ENCODE measurements at regions not wholly inside any gene's neighbourhood (a gene's known extent, or its start where the extent isn't known, plus 50 kb on each side); places are given as distances from the start of the nearest gene placed in this dataset.

DNA sequence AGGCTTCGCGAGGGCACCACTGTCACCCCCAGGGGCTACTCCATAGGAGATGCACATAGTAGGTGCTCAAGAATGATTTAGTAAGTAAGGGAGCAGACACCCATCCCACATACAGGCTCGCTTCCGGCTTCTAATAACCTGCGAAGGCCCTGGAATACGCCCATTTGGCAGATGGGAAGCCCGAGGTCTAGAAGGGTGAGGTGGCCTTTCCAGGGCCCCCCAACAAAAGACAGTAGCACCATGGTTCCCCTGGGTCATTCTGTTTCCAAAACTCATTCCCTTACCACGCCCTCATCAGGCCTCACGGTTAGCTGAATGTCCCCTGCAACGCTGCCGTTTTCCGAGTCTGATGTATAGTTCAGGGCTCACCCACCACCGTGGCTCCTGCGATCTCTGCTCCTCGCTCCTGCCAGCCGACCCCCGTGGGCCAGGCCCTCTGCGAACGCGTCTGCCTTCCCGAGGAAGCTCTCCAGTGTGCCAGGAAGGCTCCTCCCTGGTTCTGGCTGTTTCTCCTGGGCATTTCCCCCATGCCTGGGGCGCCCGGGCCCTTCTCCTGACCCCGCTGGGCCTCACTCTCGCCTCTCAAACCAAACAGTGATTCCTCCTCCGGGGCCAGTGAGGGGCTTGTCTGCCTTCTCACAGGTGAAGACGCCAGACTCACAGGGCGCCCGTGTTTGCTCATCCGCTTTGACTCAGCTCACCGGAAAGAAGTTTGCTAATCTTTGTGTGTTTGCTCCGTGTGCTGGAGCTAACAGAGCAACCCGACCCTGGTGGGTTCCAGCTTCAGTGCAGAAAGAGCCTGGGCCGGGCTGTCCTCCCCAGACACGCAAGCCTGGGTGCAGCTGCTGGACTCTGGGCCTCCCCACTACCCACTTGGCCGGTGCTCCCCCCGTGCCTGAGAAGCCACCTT, 86.6 kb downstream of the RTL6 start:
- no peak for TF ChIP-seq EZH2 (IDR thresholded peaks at IDR 0.05; ENCODE audit: low read length, missing control alignments)
- TF ChIP-seq, protein P1, sequence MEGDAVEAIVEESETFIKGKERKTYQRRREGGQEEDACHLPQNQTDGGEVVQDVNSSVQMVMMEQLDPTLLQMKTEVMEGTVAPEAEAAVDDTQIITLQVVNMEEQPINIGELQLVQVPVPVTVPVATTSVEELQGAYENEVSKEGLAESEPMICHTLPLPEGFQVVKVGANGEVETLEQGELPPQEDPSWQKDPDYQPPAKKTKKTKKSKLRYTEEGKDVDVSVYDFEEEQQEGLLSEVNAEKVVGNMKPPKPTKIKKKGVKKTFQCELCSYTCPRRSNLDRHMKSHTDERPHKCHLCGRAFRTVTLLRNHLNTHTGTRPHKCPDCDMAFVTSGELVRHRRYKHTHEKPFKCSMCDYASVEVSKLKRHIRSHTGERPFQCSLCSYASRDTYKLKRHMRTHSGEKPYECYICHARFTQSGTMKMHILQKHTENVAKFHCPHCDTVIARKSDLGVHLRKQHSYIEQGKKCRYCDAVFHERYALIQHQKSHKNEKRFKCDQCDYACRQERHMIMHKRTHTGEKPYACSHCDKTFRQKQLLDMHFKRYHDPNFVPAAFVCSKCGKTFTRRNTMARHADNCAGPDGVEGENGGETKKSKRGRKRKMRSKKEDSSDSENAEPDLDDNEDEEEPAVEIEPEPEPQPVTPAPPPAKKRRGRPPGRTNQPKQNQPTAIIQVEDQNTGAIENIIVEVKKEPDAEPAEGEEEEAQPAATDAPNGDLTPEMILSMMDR (conservative IDR thresholded peaks at IDR 0.05 in 1 of 2, IDR thresholded peaks at IDR 0.05 in 1 of 2; ENCODE audit: low read depth in 1 of 2, low read length in 2 of 2) = no peak
